ENCODE measurements at regions not wholly inside any gene's neighbourhood (a gene's known extent, or its start where the extent isn't known, plus 50 kb on each side); places are given as distances from the start of the nearest gene placed in this dataset.

- Histone ChIP-seq H4K5ac (ENCODE audit: low read depth, low read length) (no peak overlapping the region), H3K4me1 (ENCODE audit: control insufficient read depth, insufficient read depth, low read length) (no peaks in the 10 kb centered on the region), H2AK5ac (ENCODE audit: low read depth, low read length) (no peak overlapping the region), H3K9ac (ENCODE audit: low read depth, low read length) (no peak overlapping the region), H3K18ac (ENCODE audit: low read depth, low read length) (no peak overlapping the region), H3K9me3 (ENCODE audit: control insufficient read depth, insufficient read depth, low read length) (no peaks in the 10 kb centered on the region), H3K27me3 (ENCODE audit: control insufficient read depth, insufficient read depth, low read length) (peaks cover 21% of the 10 kb centered on the region), H2BK120ac (ENCODE audit: low read depth, low read length) (no peak overlapping the region), H3K56ac (ENCODE audit: extremely low read depth, insufficient read depth, low read length) (no peak overlapping the region), H2AFZ (replicated peaks; ENCODE audit: low read length, poor library complexity) (no peak overlapping the region), H2BK20ac (ENCODE audit: low read depth, low read length) (no peak overlapping the region), H4K20me1 (ENCODE audit: insufficient read depth, low read length) (no peaks in the 10 kb centered on the region), H2AK9ac (replicated peaks; ENCODE audit: low read depth, low read length, poor library complexity) (no peak overlapping the region), H3K36me3 (ENCODE audit: control insufficient read depth, insufficient read depth, low read length) (no peaks in the 10 kb centered on the region), H3K79me1 (ENCODE audit: low read depth in 1 of 2, low read length in 2 of 2) (no peaks in the 10 kb centered on the region), H3K4me2 (ENCODE audit: low read depth, low read length) (no peak overlapping the region), H3K4me3 (ENCODE audit: insufficient read depth, low read depth, low read length) (no peak overlapping the region), H3K4ac (ENCODE audit: low read depth, low read length) (no peak overlapping the region), H4K91ac (ENCODE audit: insufficient read depth, low read depth, low read length) (no peak overlapping the region), H3K27ac (ENCODE audit: insufficient read depth, low read length) (no peak overlapping the region), H3K14ac (replicated peaks; ENCODE audit: low read depth, low read length) (no peak overlapping the region), H2BK15ac (ENCODE audit: low read depth, low read length) (no peak overlapping the region), H3K9me1 (ENCODE audit: insufficient read depth, low read length) (no peaks in the 10 kb centered on the region; the same call in 1 of the 2 replicates), H2BK5ac (ENCODE audit: low read depth, low read length, poor library complexity, severe bottlenecking) (no peak overlapping the region), H3K23ac (ENCODE audit: low read depth, low read length) (no peak overlapping the region), H4K8ac (ENCODE audit: low read depth in 2 of 2, low read length in 2 of 2) (no peak overlapping the region)
- CTCF ChIA-PET = interaction anchor here (0.6 kb wide), 1 partner anchor 13 kb away, joined by 4 read pairs; no protein-coding TSS in a partner anchor
- DNase-seq (no peak), ATAC-seq (ENCODE audit: low read depth) (no peak)
- in situ Hi-C loops (cut with MboI; ENCODE audit: low sequenced_read_pairs) = loop anchor here (10.0 kb wide), 1 partner anchor 146 kb away; no protein-coding TSS in a partner anchor
- POLR2A ChIA-PET (ENCODE audit: unreplicated experiment) = no interaction called here
- dilution Hi-C loops (cut with HindIII; ENCODE audit: low sequenced_read_pairs, unreplicated experiment) = no loop called here
- 87% methylated on average over 4 of the region's 7 CpGs; no CpG with 5 or more reads in 1 of the 2 experiments for WGBS, 2 experiments (ENCODE audit: extremely low coverage in 2 of 2, insufficient read length in 1 of 2)
- BruUV-seq (replicated peaks) = no TSS peak
- TF ChIP-seq RFX5 (IDR thresholded peaks at IDR 0.05; ENCODE audit: low read depth, low read length) (no peak), RCOR1 (IDR thresholded peaks at IDR 0.05; ENCODE audit: insufficient replicate concordance, low read length) (no peak), USF2 (IDR thresholded peaks at IDR 0.05; ENCODE audit: low read depth, low read length) (no peak), ELK1 (IDR thresholded peaks at IDR 0.05; ENCODE audit: borderline replicate concordance, low read depth, low read length) (no peak), RAD21 (IDR thresholded peaks at IDR 0.05; ENCODE audit: low read length) (no peak), MAZ (IDR thresholded peaks at IDR 0.05; ENCODE audit: borderline replicate concordance, low read depth, low read length) (no peak), MAFK (IDR thresholded peaks at IDR 0.05; ENCODE audit: low read depth, low read length) (no peak), SMC3 (IDR thresholded peaks at IDR 0.05; ENCODE audit: low read depth, low read length) (no peak), CTCF (conservative IDR thresholded peaks at IDR 0.05; ENCODE audit: low read depth, low read length) (no peak), POLR2A (IDR thresholded peaks at IDR 0.05; ENCODE audit: low read depth, low read length) (no peak), CHD1 (IDR thresholded peaks at IDR 0.05; ENCODE audit: low read depth, low read length) (no peak), FOS (IDR thresholded peaks at IDR 0.05; ENCODE audit: low read depth, low read length) (no peak), BHLHE40 (IDR thresholded peaks at IDR 0.05; ENCODE audit: low read depth, low read length) (no peak), MXI1 (IDR thresholded peaks at IDR 0.05; ENCODE audit: borderline replicate concordance, low read depth, low read length) (no peak), CEBPB (IDR thresholded peaks at IDR 0.05; ENCODE audit: low read depth, low read length) (no peak)
- intact Hi-C loops (cut with micrococcal nuclease) = no loop called here
Measured at GRCh38 chr2:109710505-109711229, 83.4 kb upstream of the RGPD5 start.

Data from IMR-90 (cell line).